ENCODE measurements at regions not wholly inside any gene's neighbourhood (a gene's known extent, or its start where the extent isn't known, plus 50 kb on each side); places are given as distances from the start of the nearest gene placed in this dataset.
"Not testable (repeated sequence)": the region's sequence is repeated elsewhere in the genome, so short reads cannot be mapped to it uniquely, and the experiment has no call there.

DNA sequence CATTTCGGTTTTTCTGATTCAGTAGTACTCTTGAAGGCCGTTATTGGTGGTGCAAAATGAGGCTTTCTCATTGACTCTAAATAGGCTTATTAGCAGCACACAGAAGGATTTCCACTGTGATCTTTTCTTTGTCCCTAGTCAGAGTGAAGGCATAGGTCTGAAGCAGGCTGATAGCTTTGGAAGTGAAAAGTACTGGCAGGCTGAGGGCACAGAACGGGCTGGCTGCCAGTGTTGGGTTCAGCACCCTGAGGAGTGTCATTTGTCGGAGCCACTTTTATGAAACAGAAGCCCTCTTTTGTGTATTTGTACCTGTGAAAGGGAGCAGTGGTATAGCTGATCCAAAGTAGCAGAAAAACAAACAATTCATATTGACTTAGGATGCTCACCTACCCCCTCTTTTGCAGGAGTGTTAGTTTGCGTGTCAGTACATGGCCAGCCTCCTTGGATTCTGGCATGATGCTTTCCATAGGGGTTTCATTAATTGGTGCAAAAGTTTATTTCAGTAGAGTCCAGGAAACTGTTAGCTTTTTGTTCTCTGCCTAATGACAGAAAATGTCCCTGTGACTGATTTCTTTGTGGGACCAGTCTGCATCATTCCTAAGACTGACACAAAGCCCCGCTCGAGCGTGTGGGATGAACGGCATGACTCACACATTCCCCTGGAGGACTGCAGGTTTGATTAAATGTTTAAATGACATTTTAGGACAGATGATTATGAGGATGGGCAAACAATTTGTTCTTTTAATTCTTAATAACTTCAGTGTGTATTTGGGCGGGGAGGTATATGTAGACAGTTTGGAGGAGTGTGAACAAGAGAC lies 239.1 kb upstream of the VKORC1L1 start:
- TF ChIP-seq POLR2A (IDR thresholded peaks at IDR 0.05; ENCODE audit: borderline replicate concordance, extremely low read depth, insufficient read depth, insufficient read length); EGR1 (IDR thresholded peaks at IDR 0.05; ENCODE audit: low read depth); POLR2AphosphoS5 (IDR thresholded peaks at IDR 0.05; ENCODE audit: low read depth, low read length); TCF7L2 (IDR thresholded peaks at IDR 0.05; ENCODE audit: borderline replicate concordance, extremely low read depth, insufficient read depth, insufficient read length); SRF (IDR thresholded peaks at IDR 0.05; ENCODE audit: low read depth): not testable (repeated sequence)
- TF ChIP-seq, protein P1, sequence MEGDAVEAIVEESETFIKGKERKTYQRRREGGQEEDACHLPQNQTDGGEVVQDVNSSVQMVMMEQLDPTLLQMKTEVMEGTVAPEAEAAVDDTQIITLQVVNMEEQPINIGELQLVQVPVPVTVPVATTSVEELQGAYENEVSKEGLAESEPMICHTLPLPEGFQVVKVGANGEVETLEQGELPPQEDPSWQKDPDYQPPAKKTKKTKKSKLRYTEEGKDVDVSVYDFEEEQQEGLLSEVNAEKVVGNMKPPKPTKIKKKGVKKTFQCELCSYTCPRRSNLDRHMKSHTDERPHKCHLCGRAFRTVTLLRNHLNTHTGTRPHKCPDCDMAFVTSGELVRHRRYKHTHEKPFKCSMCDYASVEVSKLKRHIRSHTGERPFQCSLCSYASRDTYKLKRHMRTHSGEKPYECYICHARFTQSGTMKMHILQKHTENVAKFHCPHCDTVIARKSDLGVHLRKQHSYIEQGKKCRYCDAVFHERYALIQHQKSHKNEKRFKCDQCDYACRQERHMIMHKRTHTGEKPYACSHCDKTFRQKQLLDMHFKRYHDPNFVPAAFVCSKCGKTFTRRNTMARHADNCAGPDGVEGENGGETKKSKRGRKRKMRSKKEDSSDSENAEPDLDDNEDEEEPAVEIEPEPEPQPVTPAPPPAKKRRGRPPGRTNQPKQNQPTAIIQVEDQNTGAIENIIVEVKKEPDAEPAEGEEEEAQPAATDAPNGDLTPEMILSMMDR (IDR thresholded peaks at IDR 0.05 in 2 of 3, conservative IDR thresholded peaks at IDR 0.05 in 1 of 3; ENCODE audit: borderline replicate concordance in 1 of 3, insufficient read depth in 1 of 3, low read depth in 2 of 3, low read length in 2 of 3): not testable (repeated sequence)

Measured in HCT116 (cell line).